ENCODE measurements at regions not wholly inside any gene's neighbourhood (a gene's known extent, or its start where the extent isn't known, plus 50 kb on each side); places are given as distances from the start of the nearest gene placed in this dataset.

GRCh38 chr11:97786961-97787360 lies 1233.8 kb upstream of the CNTN5 start:
- H3K4me1 ChIP-seq (ENCODE audit: control insufficient read depth, insufficient read depth, low read length): no peaks in the 10 kb centered on the region
- no peak overlapping the region for H3K4me3 ChIP-seq
- H3K9ac ChIP-seq (ENCODE audit: control insufficient read depth, insufficient read depth, low read length): no peak overlapping the region
- H3K36me3 ChIP-seq (ENCODE audit: control insufficient read depth in 2 of 2, insufficient read depth in 2 of 2, low read length in 1 of 2): no peaks in the 10 kb centered on the region
- no peak overlapping the region for H2AFZ ChIP-seq (ENCODE audit: control insufficient read depth, low read depth, low read length)
- SMC1A ChIA-PET (ENCODE audit: uncharacterized antibody, unreplicated experiment): no interaction called here
- in situ Hi-C loops (cut with MboI): no loop called here
- FAIRE-seq (no peak), ATAC-seq (no peak), DNase-seq (ENCODE audit: low read depth, low spot score) (no peak)
- H3K79me2 ChIP-seq (ENCODE audit: control insufficient read depth, insufficient read depth, low read length): no peaks in the 10 kb centered on the region
- no peak overlapping the region for H3K4me2 ChIP-seq (ENCODE audit: control insufficient read depth, insufficient read depth)
- BruUV-seq (replicated peaks): no TSS peak
- H3K27me3 ChIP-seq (replicated peaks in 1 of 2; ENCODE audit: control insufficient read depth in 2 of 2, insufficient read depth in 2 of 2, low read length in 1 of 2): no peaks in the 10 kb centered on the region
- H4K20me1 ChIP-seq (ENCODE audit: control insufficient read depth, insufficient read depth): no peaks in the 10 kb centered on the region
- no peaks in the 10 kb centered on the region; the same call in 2 of the 3 replicates for H3K9me3 ChIP-seq (replicated peaks; ENCODE audit: control insufficient read depth, insufficient read depth, low read length)
- H3K27ac ChIP-seq (ENCODE audit: control insufficient read depth, insufficient read depth): no peak overlapping the region
- RAD21 ChIA-PET (ENCODE audit: unreplicated experiment): no interaction called here
- intact Hi-C loops (cut with micrococcal nuclease; ENCODE audit: unreplicated experiment): no loop called here
- CTCF ChIA-PET: no interaction called here
- POLR2A ChIA-PET: no interaction called here
- WGBS (ENCODE audit: insufficient coverage, insufficient replicate concordance, low lambda C conversion rate, missing lambda C conversion rate): 29% methylated on average over 3 of the region's 3 CpGs
- no peak for TF ChIP-seq CREB1 (IDR thresholded peaks at IDR 0.05; ENCODE audit: low read depth)
- TF ChIP-seq EGR1 (IDR thresholded peaks at IDR 0.05; ENCODE audit: borderline replicate concordance in 1 of 2, low read depth in 2 of 2, low read length in 2 of 2): no peak
- TF ChIP-seq POLR2AphosphoS2 (IDR thresholded peaks at IDR 0.05; ENCODE audit: low read depth, low read length): no peak

GRCh38 chr11:97794876-97795275 lies 1225.9 kb upstream of the CNTN5 start:
- no peak for FAIRE-seq
- RAD21 ChIA-PET (ENCODE audit: unreplicated experiment): no interaction called here
- no peak for DNase-seq (ENCODE audit: low read depth, low spot score)
- no peaks in the 10 kb centered on the region for H3K79me2 ChIP-seq (ENCODE audit: control insufficient read depth, insufficient read depth, low read length)
- 0% methylated on average over 2 of the region's 2 CpGs for WGBS (ENCODE audit: insufficient coverage, insufficient replicate concordance, low lambda C conversion rate, missing lambda C conversion rate)
- no peak overlapping the region for H3K4me2 ChIP-seq (ENCODE audit: control insufficient read depth, insufficient read depth)
- POLR2A ChIA-PET: no interaction called here
- in situ Hi-C loops (cut with MboI) (no loop called here), intact Hi-C loops (cut with micrococcal nuclease; ENCODE audit: unreplicated experiment) (no loop called here)
- no TSS peak for BruUV-seq (replicated peaks)
- H3K4me3 ChIP-seq: no peak overlapping the region
- SMC1A ChIA-PET (ENCODE audit: uncharacterized antibody, unreplicated experiment): no interaction called here
- no peaks in the 10 kb centered on the region for H3K27me3 ChIP-seq (replicated peaks in 1 of 2; ENCODE audit: control insufficient read depth in 2 of 2, insufficient read depth in 2 of 2, low read length in 1 of 2)
- H3K36me3 ChIP-seq (ENCODE audit: control insufficient read depth in 2 of 2, insufficient read depth in 2 of 2, low read length in 1 of 2): no peaks in the 10 kb centered on the region
- TF ChIP-seq SREBF1 (IDR thresholded peaks at IDR 0.05; ENCODE audit: low read length) (no peak), FOXM1 (IDR thresholded peaks at IDR 0.05; ENCODE audit: low read depth, low read length) (no peak)
- CTCF ChIA-PET: no interaction called here
- H4K20me1 ChIP-seq (ENCODE audit: control insufficient read depth, insufficient read depth): no peaks in the 10 kb centered on the region
- no peaks in the 10 kb centered on the region for H3K9me3 ChIP-seq (replicated peaks; ENCODE audit: control insufficient read depth, insufficient read depth, low read length)
- no peaks in the 10 kb centered on the region for H3K4me1 ChIP-seq (ENCODE audit: control insufficient read depth, insufficient read depth, low read length)
- H3K27ac ChIP-seq (ENCODE audit: control insufficient read depth, insufficient read depth): no peak overlapping the region
- H2AFZ ChIP-seq (ENCODE audit: control insufficient read depth, low read depth, low read length): no peak overlapping the region
- no peak for ATAC-seq
- no peak overlapping the region for H3K9ac ChIP-seq (ENCODE audit: control insufficient read depth, insufficient read depth, low read length)

Measured in GM12878 (cell line).